MG63 (cell line): ENCODE measurements at regions not wholly inside any gene's neighbourhood (a gene's known extent, or its start where the extent isn't known, plus 50 kb on each side); places are given as distances from the start of the nearest gene placed in this dataset.
A peak's percentile ranks its signal among the peaks of the same experiment; 100 is the strongest.
"Not testable (repeated sequence)": the region's sequence is repeated elsewhere in the genome, so short reads cannot be mapped to it uniquely, and the experiment has no call there.

Experiments used
- DNase-seq: peaks from one replicate; pipeline ENCODE4 v3.0.0-alpha.2; 2020
- H3K27me3 ChIP-seq: fragments of 250-450 bp; sonication (Bioruptor Pico); 2 replicates; pipeline ENCODE4 v1.5.1; 2020; ENCODE audit warnings: mild to moderate bottlenecking, moderate library complexity
- H3K36me3 ChIP-seq: fragments of 250-450 bp; sonication (Bioruptor Pico); 2 replicates; pipeline ENCODE4 v1.5.1; 2020; ENCODE audit warnings: mild to moderate bottlenecking, moderate library complexity
- H3K4me3 ChIP-seq: fragments of 250-450 bp; sonication (Bioruptor Pico); 2 replicates; pipeline ENCODE4 v1.5.1; 2020; ENCODE audit warnings: mild to moderate bottlenecking, moderate library complexity
- H3K9me3 ChIP-seq: fragments of 250-450 bp; sonication (Bioruptor Pico); 2 replicates; pipeline ENCODE4 v1.5.1; 2020; ENCODE audit warnings: mild to moderate bottlenecking, moderate library complexity

DNA sequence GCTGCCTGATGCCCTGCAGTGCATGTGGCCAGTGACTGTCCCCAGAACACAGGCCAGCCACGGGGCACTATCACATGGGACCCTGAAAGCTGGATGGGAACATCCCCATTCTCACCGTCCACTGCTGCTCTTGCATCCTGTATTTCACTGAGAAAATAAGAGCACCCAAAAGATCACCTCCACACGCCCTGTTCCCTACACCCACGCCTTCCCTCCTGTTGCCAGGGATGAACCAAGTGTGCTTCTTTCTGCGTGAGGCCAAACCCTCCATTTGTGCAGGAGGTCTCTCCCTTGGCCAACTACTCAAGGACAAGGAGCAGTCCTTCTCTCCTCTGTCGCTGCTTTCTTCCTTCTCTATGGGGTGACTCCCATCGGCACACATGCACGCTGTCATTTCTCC, 118.3 kb downstream of the LRRC37A3 start:
- H3K27me3 ChIP-seq, H3K36me3 ChIP-seq, H3K9me3 ChIP-seq, H3K4me3 ChIP-seq, DNase-seq: not testable (repeated sequence)

DNA sequence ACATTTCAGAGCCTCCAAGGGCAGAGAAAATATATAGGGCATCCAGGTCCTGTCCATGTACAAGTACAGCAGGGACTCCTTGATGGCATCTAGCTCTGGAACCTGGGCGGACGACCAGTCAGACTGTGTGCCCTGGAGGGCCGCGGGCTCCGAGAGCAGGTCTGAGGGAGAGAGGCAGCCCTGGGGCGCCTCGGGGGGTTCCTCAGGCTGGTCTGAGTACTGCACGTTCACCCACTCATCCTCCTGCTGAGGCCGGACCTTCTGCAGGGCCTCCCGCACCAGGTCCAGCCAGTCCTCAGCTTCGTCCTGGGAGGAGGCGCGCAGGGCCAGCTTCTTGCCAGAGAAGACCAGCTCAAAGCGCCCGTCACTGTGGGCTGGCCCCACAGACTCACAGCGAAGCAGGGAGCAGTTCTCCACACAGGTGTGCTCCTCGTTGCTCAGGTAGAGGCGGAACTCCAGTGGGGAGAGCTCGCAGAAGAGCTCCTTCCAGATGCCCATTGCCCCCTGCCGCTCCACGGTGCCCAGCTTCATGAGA, 118.8 kb downstream of the LRRC37A3 start:
- not testable (repeated sequence) for DNase-seq, H3K27me3 ChIP-seq, H3K9me3 ChIP-seq, H3K4me3 ChIP-seq, H3K36me3 ChIP-seq

DNA sequence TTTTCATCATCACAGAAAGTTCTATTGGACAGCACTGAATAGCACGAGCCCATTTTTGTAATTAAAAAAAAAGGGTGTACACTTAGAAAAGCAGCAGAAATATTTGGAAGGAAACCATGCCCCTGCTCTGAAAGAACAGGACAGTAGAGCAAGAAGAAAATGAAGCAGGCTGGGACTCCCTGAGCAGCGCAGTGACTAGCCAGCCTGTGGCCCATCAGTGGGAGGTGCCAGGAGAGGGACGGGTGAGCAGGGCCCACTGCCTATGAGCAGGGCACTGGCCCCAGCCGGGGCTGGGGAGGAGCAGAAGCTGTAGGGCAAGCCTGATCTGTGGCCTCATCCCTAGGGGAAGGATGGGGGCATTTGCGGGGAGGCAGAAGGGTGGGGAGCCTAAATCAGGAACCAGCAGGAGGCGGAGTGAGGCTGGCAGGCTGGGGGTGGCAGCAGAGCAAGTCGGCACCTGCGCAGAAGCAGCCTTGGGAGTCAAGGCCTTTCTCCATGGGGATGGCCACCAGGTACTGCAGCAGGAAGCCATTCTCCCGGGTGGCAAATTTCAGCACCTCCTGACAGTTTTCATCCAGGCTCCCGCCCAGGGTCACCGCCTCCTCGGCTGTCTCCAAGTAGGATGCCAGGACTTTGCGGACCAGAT, 119.6 kb downstream of the LRRC37A3 start:
- H3K4me3 ChIP-seq, H3K27me3 ChIP-seq, DNase-seq, H3K9me3 ChIP-seq, H3K36me3 ChIP-seq: not testable (repeated sequence)

DNA sequence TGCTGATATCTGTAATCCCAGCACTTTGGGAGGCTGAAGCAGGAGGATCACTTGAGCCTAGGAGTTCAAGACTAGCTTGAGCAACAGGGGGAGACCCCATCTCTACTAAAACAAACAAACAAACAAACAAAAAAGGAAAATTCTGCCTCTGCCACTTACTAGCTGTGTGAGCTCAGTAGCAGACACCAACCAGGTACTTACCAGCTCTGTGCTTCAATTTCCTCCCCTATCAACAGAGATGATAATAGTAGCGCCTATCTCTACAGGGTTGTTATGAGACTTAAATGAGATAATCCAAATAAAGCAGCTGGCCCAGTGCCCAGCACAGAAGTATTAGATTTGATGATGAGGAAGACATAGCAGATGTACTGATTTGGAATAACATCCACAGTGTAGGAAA, 120.3 kb downstream of the LRRC37A3 start:
- H3K4me3 ChIP-seq, H3K9me3 ChIP-seq, DNase-seq, H3K36me3 ChIP-seq, H3K27me3 ChIP-seq: not testable (repeated sequence)

DNA sequence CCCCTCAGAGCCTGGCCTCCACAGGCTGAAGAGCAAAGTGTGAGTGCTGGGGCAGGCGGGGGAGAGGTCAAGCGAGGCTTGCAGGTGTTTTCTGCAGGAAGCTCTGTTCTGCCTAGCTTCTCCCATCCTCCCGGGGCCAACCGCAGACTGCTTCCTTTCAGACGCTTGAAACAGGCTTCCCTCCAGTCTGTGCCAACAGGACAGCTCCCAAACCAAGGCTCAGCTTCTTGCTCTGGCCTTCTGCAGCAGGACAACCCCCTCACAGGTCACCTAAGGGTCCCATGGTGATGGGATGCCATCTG, 120.8 kb downstream of the LRRC37A3 start:
- H3K9me3 ChIP-seq, DNase-seq, H3K4me3 ChIP-seq, H3K36me3 ChIP-seq, H3K27me3 ChIP-seq: not testable (repeated sequence)

DNA sequence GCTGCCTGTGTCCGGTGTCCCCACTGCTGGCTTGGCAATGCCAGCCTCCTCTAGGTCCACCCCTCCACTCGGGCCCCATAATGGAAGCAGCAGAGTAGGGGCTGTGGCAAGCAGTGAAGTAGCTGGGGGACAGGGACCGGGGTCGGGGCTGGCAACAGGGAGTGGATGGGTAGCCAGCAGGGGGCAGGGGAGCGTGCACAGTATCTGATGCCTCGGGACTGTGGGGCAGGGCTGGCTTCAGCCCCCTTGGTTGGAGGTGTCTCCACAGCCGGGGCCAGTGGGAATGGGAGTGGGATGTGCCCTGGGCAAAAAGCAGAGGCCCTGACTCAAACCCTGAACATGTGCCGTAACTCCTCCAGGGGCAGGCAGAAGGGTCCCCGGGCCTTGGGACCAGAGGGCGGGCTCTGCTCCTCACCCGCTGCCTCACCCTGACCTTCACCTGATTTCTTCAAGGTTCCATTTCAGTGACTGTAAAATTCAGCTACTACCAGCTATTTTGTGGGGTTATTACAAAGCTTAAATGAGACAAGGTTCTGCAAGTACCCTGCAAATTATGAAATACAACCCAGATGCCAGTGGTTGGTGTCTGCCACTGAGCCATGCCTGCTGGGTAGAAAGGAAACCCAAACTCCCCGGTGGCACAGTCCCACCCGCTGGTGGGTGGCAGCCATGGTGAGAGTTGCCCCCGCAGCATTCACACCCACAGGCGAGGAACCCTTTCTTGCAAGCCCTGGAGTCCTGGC, 121.4 kb downstream of the LRRC37A3 start:
- H3K36me3 ChIP-seq, DNase-seq, H3K27me3 ChIP-seq, H3K4me3 ChIP-seq, H3K9me3 ChIP-seq: not testable (repeated sequence)

DNA sequence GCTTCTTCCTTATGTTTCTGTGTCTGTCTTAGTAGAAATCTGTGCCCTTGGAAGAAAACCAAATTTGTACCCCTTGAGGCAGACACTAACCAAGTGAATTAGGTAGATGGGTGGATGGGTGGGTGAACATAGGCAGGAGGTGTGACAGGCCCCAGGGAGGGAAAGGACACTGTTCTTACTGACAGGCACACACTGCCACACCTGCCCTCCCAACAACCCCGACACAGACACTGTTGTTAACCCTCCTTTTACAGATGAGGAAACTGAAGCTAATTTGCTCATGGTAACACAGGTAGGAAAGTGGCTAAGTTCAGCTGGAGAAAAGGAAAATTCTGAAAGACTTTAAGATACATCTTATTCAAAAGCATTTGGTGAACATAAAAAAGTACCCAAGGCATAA, 123.9 kb downstream of the LRRC37A3 start:
- not testable (repeated sequence) for DNase-seq, H3K27me3 ChIP-seq, H3K36me3 ChIP-seq, H3K4me3 ChIP-seq, H3K9me3 ChIP-seq

DNA sequence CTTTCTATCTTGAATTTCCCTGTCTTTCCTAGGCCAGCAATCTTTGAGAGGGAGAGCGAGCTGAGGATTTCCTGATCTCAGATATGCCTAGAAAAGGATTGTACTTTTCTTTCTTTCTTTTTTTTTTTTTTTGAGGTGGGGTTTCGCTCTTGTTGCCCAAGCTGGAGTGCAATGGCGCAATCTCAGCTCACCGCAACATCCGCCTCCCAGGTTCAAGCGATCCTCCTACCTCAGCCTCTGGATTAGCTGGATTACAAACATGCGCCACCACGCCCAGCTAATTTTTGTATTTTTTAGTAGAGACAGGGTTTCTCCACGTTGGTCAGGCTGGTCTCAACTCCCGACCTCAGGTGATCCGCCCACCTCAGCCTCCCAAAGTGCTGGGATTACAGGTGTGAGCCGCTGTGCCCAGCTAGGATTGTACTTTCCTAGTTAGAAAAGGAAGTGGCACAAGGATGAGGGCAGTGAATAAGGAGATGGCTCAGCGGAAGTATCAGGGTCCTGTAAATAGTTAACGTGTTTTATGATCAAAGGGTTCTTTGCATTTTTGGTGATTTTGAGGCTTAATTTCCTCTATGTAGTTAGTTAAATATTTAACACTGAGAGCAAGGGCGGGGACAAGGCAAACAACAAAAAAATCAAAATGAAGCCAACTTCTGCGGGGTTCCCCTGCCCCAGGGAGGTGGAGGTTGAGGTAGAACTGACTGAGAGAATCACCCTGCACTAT, 124.6 kb downstream of the LRRC37A3 start:
- H3K9me3 ChIP-seq, H3K27me3 ChIP-seq, H3K4me3 ChIP-seq, DNase-seq, H3K36me3 ChIP-seq: not testable (repeated sequence)

DNA sequence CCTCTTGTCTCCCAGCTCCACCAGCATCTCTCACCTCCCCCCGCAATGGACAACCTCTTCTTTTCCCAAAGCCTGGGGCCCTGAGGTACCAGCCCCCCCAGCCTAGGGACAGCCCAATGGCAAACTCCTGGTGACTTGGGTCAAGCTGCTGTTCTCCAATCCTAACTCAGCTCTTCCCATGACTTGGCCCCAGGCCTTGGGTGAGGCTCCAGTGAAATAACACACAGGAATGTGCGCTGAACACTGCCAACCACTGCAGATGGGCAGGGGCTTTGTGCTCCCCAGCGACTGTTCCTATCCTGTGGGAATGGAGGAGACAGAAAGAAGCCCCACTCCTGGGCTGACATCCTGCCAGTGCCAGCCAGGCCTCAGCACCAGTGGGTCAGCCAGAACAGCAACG, 125.2 kb downstream of the LRRC37A3 start:
- not testable (repeated sequence) for H3K27me3 ChIP-seq, H3K36me3 ChIP-seq, H3K4me3 ChIP-seq, H3K9me3 ChIP-seq
- peak; percentile 75 for DNase-seq

DNA sequence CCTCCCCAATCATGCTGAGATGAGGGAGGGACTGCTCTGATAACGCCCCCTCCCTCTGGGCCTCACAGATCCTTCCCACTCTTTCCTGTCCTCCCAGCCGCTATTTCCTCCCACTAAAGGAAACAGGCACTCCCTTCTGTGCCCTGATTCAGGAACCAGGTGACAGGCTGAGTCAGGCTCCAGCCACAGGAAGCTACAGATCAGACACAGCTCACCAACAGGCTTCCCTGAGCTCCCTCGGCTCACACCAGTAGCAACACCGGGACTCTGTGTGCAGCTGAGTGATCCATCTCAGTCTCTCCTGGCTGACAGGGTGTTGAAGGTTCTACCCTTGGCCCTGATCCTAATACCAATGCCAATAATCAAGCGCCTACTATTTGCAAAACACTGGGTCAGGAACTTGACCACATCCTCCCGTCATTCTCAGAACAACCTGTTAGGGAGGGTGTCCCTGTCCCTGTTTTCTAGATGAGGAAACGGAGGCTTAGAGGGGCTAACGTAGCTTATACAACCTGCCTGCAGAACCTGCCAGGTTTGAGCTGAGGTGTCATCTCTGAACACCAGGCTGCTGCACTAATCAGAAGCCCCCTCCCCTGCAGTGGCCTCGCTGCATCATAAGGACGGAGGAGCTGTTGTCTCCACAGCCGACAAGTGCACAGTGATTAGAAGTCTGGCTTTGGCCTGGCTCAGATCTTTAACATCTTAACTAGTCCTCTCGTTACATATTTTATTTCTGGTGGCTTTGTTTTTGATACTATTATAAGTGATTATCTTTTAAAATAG, 126.3 kb downstream of the LRRC37A3 start:
- DNase-seq = peak; percentile 61
- not testable (repeated sequence) for H3K9me3 ChIP-seq, H3K27me3 ChIP-seq, H3K4me3 ChIP-seq, H3K36me3 ChIP-seq

DNA sequence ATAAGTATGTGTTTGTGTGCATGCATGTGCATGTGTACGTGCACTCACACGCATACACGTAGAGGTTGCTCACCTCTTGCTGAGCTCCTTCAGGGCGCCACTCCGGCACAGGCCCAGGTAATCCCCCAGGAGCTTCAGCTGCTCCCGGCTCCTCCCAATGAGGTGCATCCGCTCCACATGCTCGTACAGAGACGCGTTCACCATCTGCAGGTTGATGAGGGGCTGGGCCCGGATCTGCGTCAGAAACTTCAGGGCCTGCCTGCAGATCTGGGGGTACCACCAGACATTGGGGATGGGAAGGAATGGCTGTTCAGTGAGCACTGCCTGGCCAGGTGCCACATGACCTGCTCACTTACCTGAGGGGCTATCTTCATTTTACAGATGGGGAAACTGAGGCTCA, 127.0 kb downstream of the LRRC37A3 start:
- DNase-seq, H3K9me3 ChIP-seq, H3K4me3 ChIP-seq, H3K27me3 ChIP-seq, H3K36me3 ChIP-seq: not testable (repeated sequence)

DNA sequence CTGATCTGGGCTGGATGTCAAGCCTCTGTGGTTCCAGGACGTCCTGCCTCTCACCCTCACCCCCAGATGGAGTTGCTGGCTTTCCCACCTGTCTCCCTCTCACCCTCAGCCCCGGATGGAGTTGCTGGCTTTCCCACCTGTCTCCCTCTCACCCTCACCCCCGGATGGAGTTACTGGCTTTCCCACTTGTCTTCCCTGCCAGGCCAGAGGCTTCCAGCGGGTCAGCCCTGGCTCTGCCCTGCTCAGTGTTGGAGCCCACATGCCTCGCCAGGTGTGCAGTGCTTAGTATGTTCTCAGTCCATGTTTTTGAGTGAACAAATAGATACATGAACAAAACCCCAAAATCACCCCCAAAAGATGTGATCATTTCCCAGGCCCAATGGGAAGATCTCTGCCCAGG, 127.6 kb downstream of the LRRC37A3 start:
- not testable (repeated sequence) for H3K36me3 ChIP-seq, H3K27me3 ChIP-seq, H3K9me3 ChIP-seq, DNase-seq, H3K4me3 ChIP-seq

DNA sequence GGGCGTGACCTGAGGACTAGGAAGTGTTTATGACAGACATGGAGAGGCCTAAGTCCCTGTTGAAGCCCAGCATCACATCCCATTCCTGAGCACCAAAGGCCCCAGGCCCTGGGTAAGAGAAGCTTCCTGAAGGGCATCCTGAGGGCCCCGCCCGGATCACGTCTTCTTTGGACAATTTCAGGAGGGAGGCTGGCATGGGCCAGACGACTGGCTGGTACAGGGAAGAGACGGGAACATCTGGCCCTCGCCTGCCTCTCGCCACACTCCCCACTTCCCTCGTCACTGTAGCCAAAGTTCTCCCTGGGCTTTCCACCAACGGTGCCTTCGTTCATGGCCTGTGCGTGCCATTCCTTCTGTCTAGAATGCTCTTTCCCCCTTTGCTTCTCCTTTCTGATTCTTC, 128.1 kb downstream of the LRRC37A3 start:
- H3K4me3 ChIP-seq, H3K36me3 ChIP-seq, DNase-seq, H3K9me3 ChIP-seq, H3K27me3 ChIP-seq: not testable (repeated sequence)

DNA sequence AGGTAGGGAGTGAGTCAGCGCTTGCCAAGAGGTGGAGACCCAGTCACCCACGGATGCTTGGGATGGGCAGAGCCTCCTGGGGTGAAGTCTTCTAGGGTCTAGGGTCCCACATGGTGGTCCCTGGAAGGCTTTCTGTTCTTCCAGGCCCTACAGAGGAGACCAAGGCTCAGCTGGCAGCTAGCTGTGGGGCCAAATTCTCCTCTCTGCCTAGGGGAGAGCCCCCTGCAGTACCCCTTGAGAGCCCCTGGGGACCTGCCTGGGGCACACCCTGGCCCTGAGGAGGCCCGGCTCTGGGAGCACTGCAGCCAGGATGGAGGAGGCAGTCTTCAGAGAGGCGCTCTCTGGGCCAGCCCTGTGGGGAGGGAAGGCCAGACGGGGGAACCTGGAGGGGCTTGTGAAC, 128.6 kb upstream of the SMURF2 start:
- H3K27me3 ChIP-seq, H3K4me3 ChIP-seq: not testable (repeated sequence)

DNA sequence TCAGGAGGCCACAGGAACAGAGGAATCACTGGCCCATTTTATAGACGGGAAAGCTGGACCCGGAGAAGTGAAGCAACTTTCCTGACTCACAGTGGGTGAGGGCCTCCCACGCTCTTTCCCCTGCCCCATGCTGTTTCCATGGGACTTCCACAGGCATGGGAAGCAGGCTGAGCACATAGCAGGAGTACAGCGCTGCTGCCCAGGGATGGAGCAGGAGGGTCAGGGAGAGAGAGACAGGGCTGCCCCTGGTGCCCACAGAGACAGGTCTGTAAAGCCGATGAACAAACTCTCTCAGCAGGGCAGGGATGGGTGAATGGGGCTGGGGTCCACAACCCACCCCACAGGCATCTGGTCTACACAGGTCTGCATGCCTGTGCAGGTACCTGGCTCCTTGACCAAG, 128.1 kb upstream of the SMURF2 start:
- not testable (repeated sequence) for DNase-seq, H3K9me3 ChIP-seq, H3K36me3 ChIP-seq, H3K27me3 ChIP-seq, H3K4me3 ChIP-seq

More for the DNA sequence above, 128.6 kb upstream of the SMURF2 start:
- H3K9me3 ChIP-seq, DNase-seq, H3K36me3 ChIP-seq: not testable (repeated sequence)

DNA sequence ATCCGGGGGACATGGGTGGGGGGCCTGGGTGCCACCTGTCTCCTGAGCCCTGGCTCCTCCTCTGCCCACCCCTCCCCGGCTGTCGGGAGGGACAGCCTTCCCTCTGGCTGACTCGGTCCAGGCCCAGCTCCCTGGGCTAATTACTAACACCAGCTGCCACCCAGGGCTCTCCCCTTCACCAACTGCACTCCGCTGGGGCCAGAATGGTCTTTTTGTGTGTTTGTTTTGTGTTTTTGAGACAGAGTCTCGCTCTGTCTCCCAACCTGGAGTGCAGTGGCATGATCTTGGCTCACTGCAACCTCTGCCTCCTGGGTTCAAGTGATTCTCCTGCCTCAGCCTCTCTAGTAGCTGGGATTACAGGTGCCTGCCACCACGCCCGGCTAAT, 126.9 kb upstream of the SMURF2 start:
- H3K9me3 ChIP-seq, DNase-seq, H3K27me3 ChIP-seq, H3K4me3 ChIP-seq, H3K36me3 ChIP-seq: not testable (repeated sequence)
